GM12872 (cell line): ENCODE measurements at regions not wholly inside any gene's neighbourhood (a gene's known extent, or its start where the extent isn't known, plus 50 kb on each side); places are given as distances from the start of the nearest gene placed in this dataset.

ENCODE experiments used
- TF ChIP-seq, protein P1 (sequence below): IDR thresholded peaks from 3 replicates; pipeline ENCODE4 v1.5.1; 2011; ENCODE audit warnings: low read depth, mild to moderate bottlenecking, low read length, moderate library complexity; ENCODE audit not compliant: insufficient read depth

DNA sequence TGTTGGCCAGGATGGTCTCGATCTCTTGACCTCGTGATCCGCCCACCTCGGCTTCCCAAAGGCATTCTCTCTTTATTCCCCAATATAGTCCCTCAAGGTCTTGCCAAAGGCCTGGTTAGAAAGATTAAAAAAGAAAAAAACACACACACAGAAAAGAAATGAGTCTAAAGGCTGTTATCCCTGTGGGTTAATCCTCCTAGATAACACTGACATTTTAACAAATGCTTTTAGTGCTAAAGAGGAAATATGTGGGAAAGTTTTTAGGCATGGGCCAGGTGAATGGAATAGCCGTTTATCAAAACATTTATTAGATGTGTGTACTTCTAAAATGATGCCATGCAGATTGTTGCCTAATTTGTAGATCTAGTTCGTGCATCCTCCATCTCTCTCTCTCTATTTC lies 261.6 kb upstream of the FN1 start:
- TF ChIP-seq, protein P1, sequence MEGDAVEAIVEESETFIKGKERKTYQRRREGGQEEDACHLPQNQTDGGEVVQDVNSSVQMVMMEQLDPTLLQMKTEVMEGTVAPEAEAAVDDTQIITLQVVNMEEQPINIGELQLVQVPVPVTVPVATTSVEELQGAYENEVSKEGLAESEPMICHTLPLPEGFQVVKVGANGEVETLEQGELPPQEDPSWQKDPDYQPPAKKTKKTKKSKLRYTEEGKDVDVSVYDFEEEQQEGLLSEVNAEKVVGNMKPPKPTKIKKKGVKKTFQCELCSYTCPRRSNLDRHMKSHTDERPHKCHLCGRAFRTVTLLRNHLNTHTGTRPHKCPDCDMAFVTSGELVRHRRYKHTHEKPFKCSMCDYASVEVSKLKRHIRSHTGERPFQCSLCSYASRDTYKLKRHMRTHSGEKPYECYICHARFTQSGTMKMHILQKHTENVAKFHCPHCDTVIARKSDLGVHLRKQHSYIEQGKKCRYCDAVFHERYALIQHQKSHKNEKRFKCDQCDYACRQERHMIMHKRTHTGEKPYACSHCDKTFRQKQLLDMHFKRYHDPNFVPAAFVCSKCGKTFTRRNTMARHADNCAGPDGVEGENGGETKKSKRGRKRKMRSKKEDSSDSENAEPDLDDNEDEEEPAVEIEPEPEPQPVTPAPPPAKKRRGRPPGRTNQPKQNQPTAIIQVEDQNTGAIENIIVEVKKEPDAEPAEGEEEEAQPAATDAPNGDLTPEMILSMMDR, result no peak

DNA sequence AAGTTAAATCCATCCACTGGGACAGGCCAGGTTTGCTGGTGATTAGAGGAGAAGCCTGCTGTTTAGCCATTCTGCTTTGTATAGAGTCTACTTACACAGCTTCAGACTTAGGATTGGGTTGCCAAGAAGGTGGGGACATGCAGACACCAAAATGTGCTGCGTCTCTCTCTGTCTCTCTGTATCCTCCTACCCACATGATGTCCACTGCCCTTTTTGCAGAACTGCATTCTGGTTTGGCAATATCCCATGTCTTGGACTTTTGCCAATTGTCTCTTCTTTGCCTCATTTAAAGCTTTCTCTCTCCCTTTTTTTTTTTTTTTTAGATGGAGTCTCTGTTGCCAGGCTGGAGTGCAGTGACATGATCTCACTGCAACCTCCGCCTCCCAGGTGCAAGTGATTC lies 261.1 kb upstream of the FN1 start:
- TF ChIP-seq, protein P1, result no peak

DNA sequence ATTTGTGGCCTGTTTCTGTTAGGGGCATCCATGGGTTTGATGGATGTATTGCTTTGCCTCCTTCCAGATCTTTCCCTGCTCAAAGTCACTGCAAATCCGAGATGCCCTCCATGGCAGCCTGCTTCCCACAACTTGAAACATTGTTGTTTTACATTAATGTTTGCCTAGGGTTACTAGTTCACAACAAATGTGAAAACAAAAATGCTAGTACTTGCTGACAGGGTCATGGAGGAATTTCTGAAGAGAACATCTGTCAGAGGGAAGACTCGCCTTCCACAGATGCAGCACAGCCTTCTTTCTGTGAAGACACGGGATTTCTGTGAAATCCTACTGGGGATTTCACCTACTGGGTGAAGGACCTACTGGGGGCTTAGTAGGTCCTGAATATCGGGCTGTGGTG lies 260.0 kb upstream of the FN1 start:
- TF ChIP-seq, protein P1, result no peak

DNA sequence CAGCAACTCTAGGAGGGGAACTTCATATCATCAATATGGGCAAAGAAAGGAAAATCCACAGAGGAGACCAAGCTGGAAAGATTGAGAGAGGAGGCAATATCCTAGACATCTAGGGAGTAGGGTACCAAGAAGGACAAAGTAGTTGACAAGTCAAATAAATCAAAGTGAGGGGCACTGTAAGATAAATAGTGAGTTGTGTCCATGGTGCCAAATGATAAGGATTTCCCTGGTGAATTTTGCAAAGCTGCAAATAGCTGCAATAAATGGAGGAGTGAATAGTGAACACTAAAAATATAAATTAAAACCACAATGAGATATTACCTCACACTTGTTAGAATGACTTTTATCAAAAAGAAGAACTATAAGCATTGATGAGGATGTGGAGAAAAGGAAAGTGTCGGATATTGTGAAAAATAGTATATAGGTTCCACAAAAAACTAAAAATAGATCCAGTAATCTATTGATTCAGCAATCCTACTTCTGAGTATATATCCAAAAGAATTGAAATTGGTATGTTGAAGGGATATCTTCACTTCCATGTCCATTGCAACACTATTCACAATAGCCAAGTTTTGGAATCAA lies 258.2 kb upstream of the FN1 start:
- TF ChIP-seq, protein P1, result no peak

DNA sequence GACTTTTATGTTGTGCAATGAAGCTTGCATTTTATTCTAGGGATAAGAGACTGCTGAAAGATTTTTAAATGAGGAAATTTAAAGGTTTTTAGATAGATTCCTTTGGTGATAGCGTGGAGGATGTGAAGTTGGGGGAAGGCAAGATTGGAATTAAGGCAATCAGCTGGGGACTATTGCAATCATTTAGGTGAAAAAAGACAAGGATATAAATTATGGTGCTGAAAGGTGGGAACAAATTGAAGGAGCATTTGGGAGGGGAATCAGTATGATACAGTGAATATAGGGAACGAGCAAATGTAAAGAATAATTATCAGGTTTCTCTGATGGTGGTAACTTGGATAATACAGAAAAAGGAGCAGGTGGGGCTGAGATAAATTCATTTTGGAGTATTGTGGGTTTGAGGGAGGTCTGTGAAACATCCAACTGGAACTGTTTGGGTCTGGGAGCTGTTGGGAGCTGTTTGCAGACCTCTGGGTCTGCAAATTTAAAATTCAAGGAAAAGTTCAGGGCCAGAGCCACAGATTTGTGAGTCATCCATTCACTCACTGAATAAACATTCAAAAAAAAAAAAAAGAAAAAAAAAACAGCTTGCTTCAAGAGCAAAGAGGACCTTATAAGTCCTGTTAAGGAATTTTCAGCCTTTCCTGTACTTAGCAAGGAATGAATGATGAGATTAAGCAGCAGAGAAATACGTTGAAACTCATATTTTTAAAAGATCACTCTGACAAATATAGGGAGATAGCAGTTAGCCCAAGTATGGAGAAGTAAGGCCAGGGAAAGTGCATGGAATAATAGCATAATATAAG lies 257.5 kb upstream of the FN1 start:
- TF ChIP-seq, protein P1, result no peak

DNA sequence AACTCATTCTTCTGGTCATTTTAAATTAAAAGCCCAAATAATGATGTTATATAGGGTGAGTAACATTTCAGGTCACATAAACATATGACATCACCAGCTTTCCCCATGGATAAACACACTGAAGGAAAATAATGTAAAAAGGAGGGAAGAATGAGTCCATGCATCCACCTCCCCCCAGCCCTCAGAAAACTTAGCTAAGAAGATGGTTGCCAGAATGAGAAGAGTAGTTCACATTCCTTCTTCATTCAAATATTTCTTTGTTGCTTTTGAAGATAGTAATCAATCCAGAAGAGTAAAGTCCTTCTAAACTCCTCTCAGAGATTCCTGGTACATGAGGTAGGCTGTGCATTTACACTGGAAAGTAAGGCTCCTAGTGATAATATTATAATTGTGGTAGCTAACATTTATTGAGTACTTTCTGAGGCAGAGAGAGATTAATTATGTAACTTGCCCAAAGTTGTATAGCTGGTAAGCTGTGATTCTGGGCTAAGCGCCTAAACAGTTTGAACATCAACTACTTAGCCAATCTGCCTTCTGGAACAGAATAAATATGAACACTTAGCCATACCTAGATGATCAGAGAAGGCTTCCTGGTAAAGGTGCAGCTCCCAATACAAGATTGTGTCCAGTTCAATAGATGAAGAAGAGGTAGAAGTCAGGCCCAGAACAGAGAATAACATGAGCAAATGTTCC lies 256.7 kb upstream of the FN1 start:
- TF ChIP-seq, protein P1, result no peak

DNA sequence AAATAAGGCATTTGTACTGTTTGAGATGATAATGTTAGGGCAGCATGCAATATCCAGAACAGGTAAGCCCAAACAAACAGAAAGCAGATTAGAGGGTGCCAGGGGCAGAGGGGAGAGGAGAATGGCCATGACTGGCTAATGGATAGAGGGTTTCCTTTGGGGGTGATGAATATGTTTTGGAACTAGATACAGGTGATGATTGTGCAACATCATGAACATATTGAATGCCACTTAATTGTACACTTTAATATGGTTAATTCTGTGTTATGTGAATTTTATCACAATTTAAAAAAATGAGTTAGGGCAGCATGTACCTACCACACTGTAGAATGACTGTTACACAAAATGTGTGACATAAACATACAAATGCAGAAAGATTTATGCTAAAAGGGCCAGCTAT lies 255.5 kb upstream of the FN1 start:
- TF ChIP-seq, protein P1, result no peak
